IMR-90 (cell line): ENCODE measurements at regions not wholly inside any gene's neighbourhood (a gene's known extent, or its start where the extent isn't known, plus 50 kb on each side); places are given as distances from the start of the nearest gene placed in this dataset.

Experiments
- ATAC-seq: fragments of 200-7000 bp; cut with Tn5 transposase; 2 replicates; pipeline ENCODE4 v1.9.1; 2020; ENCODE audit warnings: low read depth, mild to moderate bottlenecking, moderate library complexity
- BruUV-seq: library from RNA; stranded (reverse); fragments of 400-500 nt; replicated peaks from 2 replicates; lab custom pipeline; 2021; lab: Mats Ljungman, UMichigan
- CTCF ChIA-PET: fragments of 300-600 bp; formaldehyde crosslinking; extraction: SDS; loops from one replicate; lab custom pipeline; 2021; ENCODE audit warnings: antibody characterized with exemption; lab: Yijun Ruan, JAX
- POLR2A ChIA-PET: fragments of 300-600 bp; sonication (Branson Sonifier 250); formaldehyde crosslinking; loops from one replicate; lab custom pipeline; 2022; ENCODE audit warnings: antibody characterized with exemption; ENCODE audit not compliant: unreplicated experiment; lab: Charles Lee
- DNase-seq: peaks from one replicate; pipeline ENCODE4 v3.0.0; 2013
- H2AFZ ChIP-seq: replicated peaks from 2 replicates; pipeline ENCODE3; 2013; ENCODE audit warnings: low read length, mild to moderate bottlenecking; ENCODE audit not compliant: poor library complexity
- H2AK5ac ChIP-seq: 2 replicates; pipeline ENCODE4 v1.6.1; 2013; ENCODE audit warnings: low read depth, low read length, inconsistent platforms
- H2AK9ac ChIP-seq: replicated peaks from 2 replicates; pipeline ENCODE3; 2013; ENCODE audit warnings: mild to moderate bottlenecking, low read depth, low read length, moderate library complexity; ENCODE audit not compliant: poor library complexity
- H2BK120ac ChIP-seq: 2 replicates; pipeline ENCODE4 v1.6.1; 2013; ENCODE audit warnings: low read depth, low read length, inconsistent platforms
- H2BK15ac ChIP-seq: 3 replicates; pipeline ENCODE4 v1.6.1; 2013; ENCODE audit warnings: low read depth, low read length, inconsistent platforms
- H2BK20ac ChIP-seq: 2 replicates; pipeline ENCODE4 v1.6.1; 2013; ENCODE audit warnings: low read depth, mild to moderate bottlenecking, inconsistent platforms, low read length, moderate library complexity
- H2BK5ac ChIP-seq: 2 replicates; pipeline ENCODE4 v1.6.1; 2013; ENCODE audit warnings: mild to moderate bottlenecking, low read depth, low read length, inconsistent platforms; ENCODE audit not compliant: poor library complexity, severe bottlenecking
- H3K14ac ChIP-seq: replicated peaks from 2 replicates; pipeline ENCODE4 v1.6.1; 2013; ENCODE audit warnings: low read depth, low read length, inconsistent platforms
- H3K18ac ChIP-seq: 2 replicates; pipeline ENCODE4 v1.6.1; 2013; ENCODE audit warnings: low read depth, low read length, control low read depth
- H3K23ac ChIP-seq: 2 replicates; pipeline ENCODE4 v1.6.1; 2013; ENCODE audit warnings: low read depth, low read length, inconsistent platforms
- H3K27ac ChIP-seq: 2 replicates; pipeline ENCODE4 v1.5.1; 2013; ENCODE audit warnings: mild to moderate bottlenecking, control low read depth, low read length; ENCODE audit not compliant: insufficient read depth
- H3K27me3 ChIP-seq: 2 replicates; pipeline ENCODE4 v1.6.1; 2013; ENCODE audit warnings: low read length; ENCODE audit not compliant: control insufficient read depth, insufficient read depth
- H3K36me3 ChIP-seq: 2 replicates; pipeline ENCODE4 v1.6.1; 2013; ENCODE audit warnings: low read length, mixed read lengths; ENCODE audit not compliant: control insufficient read depth, insufficient read depth
- H3K4ac ChIP-seq: 2 replicates; pipeline ENCODE4 v1.6.1; 2013; ENCODE audit warnings: low read depth, low read length, inconsistent platforms
- H3K4me1 ChIP-seq: 2 replicates; pipeline ENCODE4 v1.6.1; 2013; ENCODE audit warnings: low read length, mixed read lengths; ENCODE audit not compliant: control insufficient read depth, insufficient read depth
- H3K4me2 ChIP-seq: 2 replicates; pipeline ENCODE4 v1.6.1; 2013; ENCODE audit warnings: low read depth, mild to moderate bottlenecking, control low read depth, low read length, moderate library complexity
- H3K4me3 ChIP-seq: 2 replicates; pipeline ENCODE4 v1.5.1; 2013; ENCODE audit warnings: low read depth, mild to moderate bottlenecking, control low read depth, low read length, moderate library complexity; ENCODE audit not compliant: insufficient read depth
- H3K56ac ChIP-seq: 2 replicates; pipeline ENCODE4 v1.6.1; 2013; ENCODE audit warnings: low read length, inconsistent platforms; ENCODE audit not compliant: insufficient read depth; ENCODE audit errors: extremely low read depth
- H3K79me1 ChIP-seq, 2 experiments: 2 replicates each; pipeline ENCODE4 v1.6.1; 2013; ENCODE audit warnings: low read length in 2 of 2, inconsistent platforms in 1 of 2, low read depth in 1 of 2
- H3K9ac ChIP-seq: 2 replicates; pipeline ENCODE4 v1.6.1; 2013; ENCODE audit warnings: low read depth, low read length, control low read depth
- H3K9me1 ChIP-seq: 2 replicates; pipeline ENCODE4 v1.6.1; 2013; ENCODE audit warnings: low read length, inconsistent platforms; ENCODE audit not compliant: insufficient read depth
- H3K9me3 ChIP-seq: 2 replicates; pipeline ENCODE4 v1.6.1; 2013; ENCODE audit warnings: low read length; ENCODE audit not compliant: control insufficient read depth, insufficient read depth
- H4K20me1 ChIP-seq: 2 replicates; pipeline ENCODE4 v1.6.1; 2013; ENCODE audit warnings: low read length, inconsistent platforms; ENCODE audit not compliant: insufficient read depth
- H4K5ac ChIP-seq: 2 replicates; pipeline ENCODE4 v1.6.1; 2013; ENCODE audit warnings: mild to moderate bottlenecking, low read depth, low read length, control low read depth
- H4K8ac ChIP-seq, 2 experiments: 2 replicates each; pipeline ENCODE4 v1.6.1; 2013; ENCODE audit warnings: low read depth in 2 of 2, low read length in 2 of 2, control low read depth in 1 of 2, inconsistent platforms in 1 of 2
- H4K91ac ChIP-seq: 2 replicates; pipeline ENCODE4 v1.6.1; 2013; ENCODE audit warnings: low read depth, low read length, inconsistent platforms; ENCODE audit not compliant: insufficient read depth
- BHLHE40 ChIP-seq: fragments of 150-350 bp; IDR thresholded peaks from 2 replicates; pipeline ENCODE4 v1.6.1; 2016; ENCODE audit warnings: mild to moderate bottlenecking, low read depth, low read length
- CEBPB ChIP-seq: IDR thresholded peaks from 2 replicates; pipeline ENCODE4 v1.6.1; 2012; ENCODE audit warnings: low read depth, low read length, improper control_type of control experiment
- CHD1 ChIP-seq: IDR thresholded peaks from 2 replicates; pipeline ENCODE4 v1.6.1; 2012; ENCODE audit warnings: low read depth, low read length, improper control_type of control experiment
- FOS ChIP-seq: fragments of 150-350 bp; IDR thresholded peaks from 2 replicates; pipeline ENCODE4 v1.6.1; 2016; ENCODE audit warnings: low read depth, low read length
- MAFK ChIP-seq: IDR thresholded peaks from 2 replicates; pipeline ENCODE4 v1.6.1; 2012; ENCODE audit warnings: low read depth, low read length, improper control_type of control experiment
- MAZ ChIP-seq: IDR thresholded peaks from 2 replicates; pipeline ENCODE4 v1.6.1; 2012; ENCODE audit warnings: low read depth, mild to moderate bottlenecking, low read length, improper control_type of control experiment, moderate library complexity, borderline replicate concordance
- MXI1 ChIP-seq: IDR thresholded peaks from 2 replicates; pipeline ENCODE4 v1.6.1; 2012; ENCODE audit warnings: low read depth, mild to moderate bottlenecking, low read length, moderate library complexity, borderline replicate concordance
- NFE2L2 ChIP-seq: fragments of 150-350 bp; IDR thresholded peaks from 2 replicates; pipeline ENCODE4 v1.6.1; 2016; ENCODE audit warnings: low read depth, mild to moderate bottlenecking, low read length
- POLR2A ChIP-seq: IDR thresholded peaks from 2 replicates; pipeline ENCODE4 v1.6.1; 2012; ENCODE audit warnings: mild to moderate bottlenecking, low read depth, low read length
- RAD21 ChIP-seq: IDR thresholded peaks from 2 replicates; pipeline ENCODE4 v1.6.1; 2012; ENCODE audit warnings: low read length, improper control_type of control experiment
- RCOR1 ChIP-seq: IDR thresholded peaks from 2 replicates; pipeline ENCODE4 v1.6.1; 2012; ENCODE audit warnings: mild to moderate bottlenecking, low read length, improper control_type of control experiment; ENCODE audit not compliant: insufficient replicate concordance
- RFX5 ChIP-seq: IDR thresholded peaks from 2 replicates; pipeline ENCODE4 v1.8.0; 2012; ENCODE audit warnings: low read depth, mild to moderate bottlenecking, low read length, moderate library complexity
- SMC3 ChIP-seq: fragments of 150-350 bp; IDR thresholded peaks from 2 replicates; pipeline ENCODE4 v1.6.1; 2016; ENCODE audit warnings: low read depth, mild to moderate bottlenecking, antibody characterized with exemption, low read length, moderate library complexity
- WGBS, 2 experiments: methylation state at CpG; one replicate each; pipeline versions ENCODE4 v1.1.5 to v1.1.7; 2013; ENCODE audit warnings: missing lambda C conversion rate in 2 of 2; ENCODE audit not compliant: insufficient read length in 1 of 2; ENCODE audit errors: extremely low coverage in 2 of 2; 5-methylcytosine and 5-hydroxymethylcytosine counted together
- dilution Hi-C: fragments of 300-500 bp; cut with HindIII; formaldehyde crosslinking; loops from one replicate; pipeline ENCODE4 v1.14.3; 2018; ENCODE audit warnings: low sequenced_read_pairs; ENCODE audit not compliant: unreplicated experiment
- in situ Hi-C: fragments of 300-500 bp; cut with MboI; formaldehyde crosslinking; loops from 3 replicates; pipeline ENCODE4 v1.14.3; 2019; ENCODE audit warnings: low sequenced_read_pairs, inconsistent platforms, mixed read lengths
- intact Hi-C: fragments of 100-400 bp; cut with micrococcal nuclease; formaldehyde crosslinking; loops from 2 replicates; pipeline ENCODE4 v1.10.0; 2022
- TF ChIP-seq, protein P1 (sequence below): fragments of 150-350 bp; IDR thresholded peaks from 2 replicates; pipeline ENCODE4 v1.6.1; 2017; ENCODE audit warnings: mild to moderate bottlenecking, antibody characterized with exemption, low read length, low read depth
- TF ChIP-seq, protein P2 (sequence below): fragments of 150-350 bp; IDR thresholded peaks from 2 replicates; pipeline ENCODE4 v1.6.1; 2016; ENCODE audit warnings: low read depth, mild to moderate bottlenecking, low read length, moderate library complexity, borderline replicate concordance
- TF ChIP-seq, protein P3 (sequence below): conservative IDR thresholded peaks from 2 replicates; pipeline ENCODE4 v1.5.1; 2012; ENCODE audit warnings: mild to moderate bottlenecking, low read depth, low read length, improper control_type of control experiment

DNA sequence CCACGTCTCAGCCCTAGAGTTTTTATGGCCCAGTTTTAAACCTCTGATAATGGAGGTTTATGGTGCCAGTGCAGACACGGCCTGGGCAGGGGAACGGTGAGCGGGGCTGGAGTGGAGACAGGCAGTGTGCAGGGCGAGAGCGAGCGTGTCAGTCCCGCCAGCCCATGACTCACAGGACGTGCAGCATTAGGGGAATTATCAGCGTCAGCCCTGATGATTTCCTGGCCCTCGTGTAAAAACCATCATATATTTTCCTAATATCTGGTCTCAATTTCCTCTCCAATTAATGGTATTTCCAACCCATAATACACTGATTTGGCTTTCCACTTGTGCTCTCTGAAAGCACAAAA, 104.6 kb upstream of the VSTM2B start:
- Histone ChIP-seq H3K27ac (no peak overlapping the region), H3K23ac (no peak overlapping the region), H2BK15ac (no peak overlapping the region), H4K5ac (no peak overlapping the region), H4K8ac (no peak overlapping the region), H3K79me1 (no peaks in the 10 kb centered on the region), H2BK120ac (no peak overlapping the region), H3K4ac (no peak overlapping the region), H2BK5ac (no peak overlapping the region), H2BK20ac (no peak overlapping the region), H2AK5ac (no peak overlapping the region), H2AFZ (no peak overlapping the region), H3K36me3 (no peaks in the 10 kb centered on the region), H3K4me2 (no peak overlapping the region), H2AK9ac (no peak overlapping the region), H3K4me1 (no peaks in the 10 kb centered on the region), H3K56ac (no peak overlapping the region), H3K9ac (no peak overlapping the region), H4K20me1 (no peaks in the 10 kb centered on the region), H3K9me1 (no peaks in the 10 kb centered on the region), H3K18ac (no peak overlapping the region), H3K14ac (no peak overlapping the region), H3K27me3 (no peaks in the 10 kb centered on the region), H3K4me3 (no peak overlapping the region), H4K91ac (no peak overlapping the region), H3K9me3 (peaks cover 10% of the 10 kb centered on the region; the same call in 1 of the 2 replicates)
- intact Hi-C loops: no loop called here
- dilution Hi-C loops: no loop called here
- CTCF ChIA-PET: no interaction called here
- ATAC-seq: no peak
- no peak for DNase-seq
- in situ Hi-C loops: no loop called here
- POLR2A ChIA-PET: no interaction called here
- BruUV-seq: no TSS peak
- TF ChIP-seq, protein P1, sequence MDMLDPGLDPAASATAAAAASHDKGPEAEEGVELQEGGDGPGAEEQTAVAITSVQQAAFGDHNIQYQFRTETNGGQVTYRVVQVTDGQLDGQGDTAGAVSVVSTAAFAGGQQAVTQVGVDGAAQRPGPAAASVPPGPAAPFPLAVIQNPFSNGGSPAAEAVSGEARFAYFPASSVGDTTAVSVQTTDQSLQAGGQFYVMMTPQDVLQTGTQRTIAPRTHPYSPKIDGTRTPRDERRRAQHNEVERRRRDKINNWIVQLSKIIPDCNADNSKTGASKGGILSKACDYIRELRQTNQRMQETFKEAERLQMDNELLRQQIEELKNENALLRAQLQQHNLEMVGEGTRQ: no peak
- TF ChIP-seq CEBPB: no peak
- TF ChIP-seq RFX5: no peak
- TF ChIP-seq MXI1: no peak
- no peak for TF ChIP-seq RCOR1
- no peak for TF ChIP-seq MAZ
- no peak for TF ChIP-seq BHLHE40
- no peak for TF ChIP-seq POLR2A
- no peak for TF ChIP-seq FOS
- no peak for TF ChIP-seq SMC3
- TF ChIP-seq NFE2L2: no peak
- no peak for TF ChIP-seq CHD1
- no peak for TF ChIP-seq MAFK
- TF ChIP-seq, protein P2, sequence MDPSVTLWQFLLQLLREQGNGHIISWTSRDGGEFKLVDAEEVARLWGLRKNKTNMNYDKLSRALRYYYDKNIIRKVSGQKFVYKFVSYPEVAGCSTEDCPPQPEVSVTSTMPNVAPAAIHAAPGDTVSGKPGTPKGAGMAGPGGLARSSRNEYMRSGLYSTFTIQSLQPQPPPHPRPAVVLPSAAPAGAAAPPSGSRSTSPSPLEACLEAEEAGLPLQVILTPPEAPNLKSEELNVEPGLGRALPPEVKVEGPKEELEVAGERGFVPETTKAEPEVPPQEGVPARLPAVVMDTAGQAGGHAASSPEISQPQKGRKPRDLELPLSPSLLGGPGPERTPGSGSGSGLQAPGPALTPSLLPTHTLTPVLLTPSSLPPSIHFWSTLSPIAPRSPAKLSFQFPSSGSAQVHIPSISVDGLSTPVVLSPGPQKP: no peak
- TF ChIP-seq RAD21: no peak
- TF ChIP-seq, protein P3, sequence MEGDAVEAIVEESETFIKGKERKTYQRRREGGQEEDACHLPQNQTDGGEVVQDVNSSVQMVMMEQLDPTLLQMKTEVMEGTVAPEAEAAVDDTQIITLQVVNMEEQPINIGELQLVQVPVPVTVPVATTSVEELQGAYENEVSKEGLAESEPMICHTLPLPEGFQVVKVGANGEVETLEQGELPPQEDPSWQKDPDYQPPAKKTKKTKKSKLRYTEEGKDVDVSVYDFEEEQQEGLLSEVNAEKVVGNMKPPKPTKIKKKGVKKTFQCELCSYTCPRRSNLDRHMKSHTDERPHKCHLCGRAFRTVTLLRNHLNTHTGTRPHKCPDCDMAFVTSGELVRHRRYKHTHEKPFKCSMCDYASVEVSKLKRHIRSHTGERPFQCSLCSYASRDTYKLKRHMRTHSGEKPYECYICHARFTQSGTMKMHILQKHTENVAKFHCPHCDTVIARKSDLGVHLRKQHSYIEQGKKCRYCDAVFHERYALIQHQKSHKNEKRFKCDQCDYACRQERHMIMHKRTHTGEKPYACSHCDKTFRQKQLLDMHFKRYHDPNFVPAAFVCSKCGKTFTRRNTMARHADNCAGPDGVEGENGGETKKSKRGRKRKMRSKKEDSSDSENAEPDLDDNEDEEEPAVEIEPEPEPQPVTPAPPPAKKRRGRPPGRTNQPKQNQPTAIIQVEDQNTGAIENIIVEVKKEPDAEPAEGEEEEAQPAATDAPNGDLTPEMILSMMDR: no peak
- 37% methylated on average over 3 of the region's 11 CpGs; no CpG with 5 or more reads in 1 of the 2 experiments for WGBS, 2 experiments
